AG04450 (cell line): ENCODE measurements at regions not wholly inside any gene's neighbourhood (a gene's known extent, or its start where the extent isn't known, plus 50 kb on each side); places are given as distances from the start of the nearest gene placed in this dataset.
A peak's percentile ranks its signal among the peaks of the same experiment; 100 is the strongest.

Experiments used
- CTCF ChIA-PET: fragments of 300-600, 350-600 bp; formaldehyde crosslinking; extraction: SDS; loops from one replicate; lab custom pipeline; 2022; ENCODE audit warnings: antibody characterized with exemption, inconsistent platforms; lab: Charles Lee
- POLR2A ChIA-PET: fragments of 350-600 bp; formaldehyde crosslinking; extraction: SDS; loops from one replicate; lab custom pipeline; 2021; ENCODE audit warnings: antibody characterized with exemption, inconsistent platforms; lab: Yijun Ruan, JAX
- DNase-seq: peaks from one replicate; pipeline ENCODE4 v3.0.0-alpha.2; 2011; ENCODE audit warnings: low read depth, low spot score
- H3K27ac ChIP-seq: one replicate; pipeline ENCODE4 v1.5.1; 2012; ENCODE audit warnings: low read depth, low read length, control low read depth
- H3K27me3 ChIP-seq: one replicate; pipeline ENCODE4 v1.6.0; 2012; ENCODE audit warnings: low read length; ENCODE audit not compliant: control insufficient read depth, insufficient read depth
- H3K4me3 ChIP-seq: 2 replicates; pipeline ENCODE4 v1.5.1; 2011; ENCODE audit warnings: mild to moderate bottlenecking, low read depth, low read length, control low read depth
- H3K9me3 ChIP-seq: 2 replicates; pipeline ENCODE4 v1.5.1; 2012; ENCODE audit warnings: low read length; ENCODE audit not compliant: control insufficient read depth, insufficient read depth
- CTCF ChIP-seq: IDR thresholded peaks from 2 replicates; pipeline ENCODE4 v1.5.1; 2011; ENCODE audit warnings: low read depth, low read length, control low read depth, inconsistent platforms

DNA sequence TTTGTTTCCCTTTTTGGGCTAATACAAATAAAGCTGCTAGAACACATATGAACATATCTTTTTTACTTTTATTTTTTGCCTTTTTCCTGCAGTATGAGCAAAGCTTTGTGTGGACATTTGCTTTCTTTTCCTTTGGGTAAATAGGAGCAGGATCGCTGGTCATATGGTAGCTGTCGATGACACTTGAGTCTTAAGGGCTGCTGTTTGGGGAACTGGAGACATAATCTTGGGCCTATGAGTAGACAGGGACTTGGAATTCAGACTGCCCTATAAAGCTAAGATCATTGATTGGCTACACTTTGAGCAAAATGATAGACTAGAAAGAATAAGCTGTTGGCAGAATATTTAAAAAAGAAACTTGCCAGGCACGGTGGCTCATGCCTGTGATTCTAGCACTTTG lies 60.9 kb upstream of the ABL1 start:
- Histone ChIP-seq H3K4me3 (no peak overlapping the region), H3K27me3 (no peaks in the 10 kb centered on the region), H3K27ac (no peak overlapping the region), H3K9me3 (peaks cover 11% of the 10 kb centered on the region)
- ChIA-PET POLR2A (no interaction called here), CTCF (interaction anchor here (0.9 to 1.1 kb wide), 3 partner anchors 73 to 225 kb away, joined by 3 to 4 read pairs (median 4); no protein-coding TSS in a partner anchor)
- no peak for TF ChIP-seq CTCF
- no peak for DNase-seq

DNA sequence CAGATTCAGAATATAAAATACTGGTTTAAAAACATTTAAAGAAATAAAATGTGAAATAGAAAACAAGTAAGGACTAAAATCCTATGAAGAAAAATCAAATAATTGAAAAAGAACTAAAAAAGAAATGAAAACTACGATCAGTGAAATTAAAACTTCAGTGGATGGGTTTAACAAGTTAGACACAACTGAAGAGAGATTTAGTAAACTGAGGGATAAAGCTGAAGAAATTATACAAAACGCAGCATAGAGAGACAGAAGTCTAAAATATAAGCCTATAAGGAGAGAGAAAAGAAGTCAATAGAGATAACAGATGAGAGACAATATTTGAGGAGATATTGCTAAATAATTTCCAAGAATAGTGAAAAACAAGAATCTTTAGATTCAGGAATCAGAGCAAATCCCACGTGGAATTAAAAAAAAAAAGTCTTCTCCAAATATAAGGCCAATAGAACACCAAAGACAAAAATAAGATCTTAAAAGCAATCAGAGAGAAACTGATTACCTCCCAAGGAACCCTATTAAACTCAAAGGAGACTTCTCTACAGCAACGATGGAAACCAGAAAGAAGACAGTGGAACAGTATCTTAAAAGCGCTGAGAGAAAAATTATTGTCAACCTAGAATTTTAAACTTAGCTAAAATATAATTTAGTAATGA lies 59.6 kb upstream of the ABL1 start:
- Histone ChIP-seq H3K27me3 (no peaks in the 10 kb centered on the region), H3K4me3 (no peak overlapping the region), H3K9me3 (peaks cover 11% of the 10 kb centered on the region), H3K27ac (no peak overlapping the region)
- POLR2A ChIA-PET = interaction anchor here (0.6 to 1.3 kb wide), 2 partner anchors 71 to 271 kb away, joined by 4 read pairs; no protein-coding TSS in a partner anchor
- no peak for DNase-seq
- CTCF ChIA-PET = interaction anchor here (1.0 to 1.6 kb wide), 6 partner anchors 74 to 95 kb away, joined by 3 to 9 read pairs (median 4); no protein-coding TSS in a partner anchor
- no peak for TF ChIP-seq CTCF

DNA sequence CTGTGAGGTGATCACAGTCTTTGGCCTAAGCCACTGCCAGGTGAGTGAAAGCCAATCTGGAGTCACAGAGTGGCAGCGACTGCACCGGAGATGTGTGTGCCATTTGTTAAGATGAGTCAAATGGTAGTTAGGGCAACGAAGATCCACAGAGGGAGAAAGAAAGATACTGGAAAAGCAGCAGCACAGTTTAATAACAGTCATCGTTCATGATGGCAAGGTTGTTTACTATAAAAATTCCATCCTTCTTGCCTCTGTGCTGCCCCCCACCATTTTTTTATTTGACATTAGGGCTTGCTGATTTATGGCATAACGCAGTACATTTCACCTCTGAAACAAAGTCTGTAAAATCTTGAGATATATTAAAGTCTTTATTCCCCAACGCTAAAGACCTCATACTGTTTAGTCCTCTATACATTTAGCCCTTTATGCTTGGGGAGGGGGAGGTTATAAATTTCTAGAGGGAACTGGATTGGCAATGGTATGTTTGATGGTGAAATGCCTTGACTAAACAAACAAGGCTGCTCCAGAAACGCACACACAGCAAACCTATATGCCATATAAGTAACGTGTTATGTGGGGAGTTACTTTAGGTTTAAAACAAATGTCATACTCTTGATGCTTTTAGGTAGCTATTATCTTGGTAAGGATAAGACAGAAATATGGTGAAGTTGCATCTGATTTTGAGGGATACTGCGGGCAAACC lies 55.8 kb upstream of the ABL1 start:
- CTCF ChIA-PET = interaction anchor here (1.0 to 1.3 kb wide), 3 partner anchors 8 to 83 kb away, joined by 3 to 5 read pairs (median 4); no protein-coding TSS in a partner anchor
- TF ChIP-seq CTCF = no peak
- H3K4me3 ChIP-seq = no peak overlapping the region
- H3K9me3 ChIP-seq = peaks cover 10% of the 10 kb centered on the region
- POLR2A ChIA-PET = interaction anchor here (0.5 to 0.6 kb wide), 2 partner anchors 16 to 25 kb away, joined by 4 to 5 read pairs; no protein-coding TSS in a partner anchor
- DNase-seq = peak; percentile 47
- peak overlapping the region; percentile 25 for H3K27ac ChIP-seq
- no peaks in the 10 kb centered on the region for H3K27me3 ChIP-seq

DNA sequence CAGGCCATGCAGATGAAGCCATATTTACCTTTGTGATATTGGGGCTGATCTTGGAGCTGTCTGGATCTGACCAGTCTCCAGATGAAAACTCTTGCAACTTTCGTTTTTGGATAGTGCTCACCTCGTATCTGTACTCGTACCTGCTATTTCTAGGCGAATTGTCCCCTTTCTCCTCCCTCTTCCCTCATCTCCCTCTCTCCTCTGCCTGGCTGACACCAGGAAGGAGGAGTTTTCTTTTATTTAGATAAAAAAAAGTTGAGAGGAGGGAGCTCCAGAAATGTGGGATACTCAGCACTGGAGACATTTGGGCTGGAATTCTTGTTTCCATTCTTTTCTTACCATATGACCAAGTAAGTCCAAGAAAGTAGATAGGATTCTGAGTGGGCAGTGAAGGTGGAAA lies 54.6 kb upstream of the ABL1 start:
- peak overlapping the region; percentile 94 for H3K27ac ChIP-seq
- H3K4me3 ChIP-seq = peak overlapping the region; percentile 32
- ChIA-PET POLR2A (interaction anchor here (1.5 kb wide), 1 partner anchor 66 kb away, joined by 6 read pairs; no protein-coding TSS in a partner anchor), CTCF (interaction anchor here (1.3 to 1.6 kb wide), 3 partner anchors 9 to 90 kb away, joined by 3 to 5 read pairs (median 5); no protein-coding TSS in a partner anchor)
- no peak for TF ChIP-seq CTCF
- DNase-seq = no peak
- H3K9me3 ChIP-seq = peaks cover 6% of the 10 kb centered on the region; the same call in 1 of the 2 replicates
- H3K27me3 ChIP-seq = no peaks in the 10 kb centered on the region
